Liver (tissue), 8 donors: ENCODE measurements at regions not wholly inside any gene's neighbourhood (a gene's known extent, or its start where the extent isn't known, plus 50 kb on each side); places are given as distances from the start of the nearest gene placed in this dataset.

ENCODE experiments used
- DNase-seq: peaks from one replicate; pipeline ENCODE4 v3.0.0-alpha.2; 2017; ENCODE audit warnings: low spot score
- H3K27ac ChIP-seq, 2 donors: one replicate each; pipeline ENCODE4 v1.7.0; 2013; ENCODE audit warnings: inconsistent platforms in 2 of 2, low read length in 2 of 2, control low read depth in 1 of 2, low read depth in 1 of 2, mild to moderate bottlenecking in 1 of 2
- H3K27me3 ChIP-seq, 4 donors: one replicate each; pipeline versions ENCODE4 v1.6.1 to v1.7.0; 2013; ENCODE audit warnings: low read length in 3 of 4, inconsistent platforms in 1 of 4, mild to moderate bottlenecking in 1 of 4, moderate library complexity in 1 of 4; ENCODE audit not compliant: control insufficient read depth in 4 of 4, insufficient read depth in 4 of 4
- H3K36me3 ChIP-seq, 4 donors: one replicate each; pipeline versions ENCODE4 v1.6.1 to v1.7.0; 2013; ENCODE audit warnings: low read length in 3 of 4, mild to moderate bottlenecking in 3 of 4, low read depth in 1 of 4, moderate library complexity in 1 of 4; ENCODE audit not compliant: control insufficient read depth in 4 of 4, insufficient read depth in 3 of 4
- H3K4me1 ChIP-seq, 4 donors: one replicate each; pipeline versions ENCODE4 v1.6.1 to v1.7.0; 2013; ENCODE audit warnings: low read length in 3 of 4, mild to moderate bottlenecking in 3 of 4, moderate library complexity in 1 of 4; ENCODE audit not compliant: control insufficient read depth in 4 of 4, insufficient read depth in 4 of 4
- H3K4me3 ChIP-seq, 3 donors: one replicate each; pipeline versions ENCODE4 v1.6.1 to v1.7.0; 2013; ENCODE audit warnings: low read length in 3 of 3, control low read depth in 1 of 3, low read depth in 1 of 3, mild to moderate bottlenecking in 1 of 3
- H3K9ac ChIP-seq, 2 donors: one replicate each; pipeline ENCODE4 v1.7.0; 2013; ENCODE audit warnings: low read length in 2 of 2, mild to moderate bottlenecking in 2 of 2, moderate library complexity in 2 of 2, control low read depth in 1 of 2, low read depth in 1 of 2
- H3K9me3 ChIP-seq, 4 donors: one replicate each; pipeline versions ENCODE4 v1.6.1 to v1.7.0; 2013; ENCODE audit warnings: low read length in 3 of 4; ENCODE audit not compliant: control insufficient read depth in 4 of 4
- EGR1 ChIP-seq, 2 donors: IDR thresholded peaks; 2 replicates each; pipeline ENCODE4 v1.6.1; 2016 to 2018; ENCODE audit warnings: antibody characterized with exemption in 2 of 2, low read depth in 2 of 2
- FOXA1 ChIP-seq: IDR thresholded peaks from 2 replicates; pipeline ENCODE4 v1.6.1; 2016; ENCODE audit warnings: antibody characterized with exemption
- FOXA2 ChIP-seq: IDR thresholded peaks from 2 replicates; pipeline ENCODE4 v1.6.1; 2016; ENCODE audit warnings: antibody characterized with exemption
- GABPA ChIP-seq, 2 donors: IDR thresholded peaks in 1 of 2; conservative IDR thresholded peaks in 1 of 2; 2 replicates each; pipeline ENCODE4 v1.6.1; 2016; ENCODE audit warnings: antibody characterized with exemption in 2 of 2, mild to moderate bottlenecking in 1 of 2, moderate library complexity in 1 of 2
- HNF4A ChIP-seq, 2 donors: conservative IDR thresholded peaks; 2 replicates each; pipeline ENCODE4 v1.6.1; 2016; ENCODE audit warnings: antibody characterized with exemption in 2 of 2, mild to moderate bottlenecking in 2 of 2
- HNF4G ChIP-seq: IDR thresholded peaks from 2 replicates; pipeline ENCODE4 v1.6.1; 2016; ENCODE audit warnings: antibody characterized with exemption
- JUND ChIP-seq, 2 donors: IDR thresholded peaks; 2 replicates each; pipeline ENCODE4 v1.6.1; 2016; ENCODE audit warnings: antibody characterized with exemption in 2 of 2
- NR2F2 ChIP-seq: IDR thresholded peaks from 2 replicates; pipeline ENCODE4 v1.6.1; 2016; ENCODE audit warnings: antibody characterized with exemption
- RAD21 ChIP-seq, 2 donors: IDR thresholded peaks; 2 replicates each; pipeline ENCODE4 v1.6.1; 2016; ENCODE audit warnings: antibody characterized with exemption in 2 of 2, mild to moderate bottlenecking in 2 of 2
- RXRA ChIP-seq, 2 donors: IDR thresholded peaks; 2 replicates each; pipeline ENCODE4 v1.6.1; 2017 to 2018; ENCODE audit warnings: antibody characterized with exemption in 2 of 2, mild to moderate bottlenecking in 1 of 2
- SP1 ChIP-seq: IDR thresholded peaks from 2 replicates; pipeline ENCODE4 v1.6.1; 2018; ENCODE audit warnings: antibody characterized with exemption, mild to moderate bottlenecking
- TAF1 ChIP-seq: conservative IDR thresholded peaks from 2 replicates; pipeline ENCODE4 v1.6.1; 2016; ENCODE audit warnings: antibody characterized with exemption, mild to moderate bottlenecking
- YY1 ChIP-seq: IDR thresholded peaks from 2 replicates; pipeline ENCODE4 v1.6.1; 2016; ENCODE audit warnings: antibody characterized with exemption, mild to moderate bottlenecking
- WGBS: extraction: QIAGEN DNeasy Blood & Tissue Kit; methylation state at CpG from one replicate; pipeline ENCODE4 v1.1.7; 2013; 5-methylcytosine and 5-hydroxymethylcytosine counted together
- TF ChIP-seq, protein P1 (sequence below): IDR thresholded peaks from 2 replicates; pipeline ENCODE4 v1.6.1; 2016; ENCODE audit warnings: antibody characterized with exemption, mild to moderate bottlenecking
- TF ChIP-seq, protein P2 (sequence below): IDR thresholded peaks from 2 replicates; pipeline ENCODE4 v1.6.1; 2016; ENCODE audit warnings: antibody characterized with exemption
- TF ChIP-seq, protein P3 (sequence below): IDR thresholded peaks from 2 replicates; pipeline ENCODE4 v1.6.1; 2016; ENCODE audit warnings: antibody characterized with exemption
- TF ChIP-seq, protein P4 (sequence below): IDR thresholded peaks from 2 replicates; pipeline ENCODE4 v1.6.1; 2016; ENCODE audit warnings: antibody characterized with exemption
- TF ChIP-seq, protein P5 (sequence below): fragments of 150-350 bp; IDR thresholded peaks from 2 replicates; pipeline ENCODE4 v1.5.1; 2017; ENCODE audit warnings: improper control_type of control experiment, low read depth, low read length; ENCODE audit not compliant: missing input control
- donor health status: healthy.
- donor health status: healthy.
- donor health status: healthy.
- donor health status: healthy.
- donor health status: healthy.

DNA sequence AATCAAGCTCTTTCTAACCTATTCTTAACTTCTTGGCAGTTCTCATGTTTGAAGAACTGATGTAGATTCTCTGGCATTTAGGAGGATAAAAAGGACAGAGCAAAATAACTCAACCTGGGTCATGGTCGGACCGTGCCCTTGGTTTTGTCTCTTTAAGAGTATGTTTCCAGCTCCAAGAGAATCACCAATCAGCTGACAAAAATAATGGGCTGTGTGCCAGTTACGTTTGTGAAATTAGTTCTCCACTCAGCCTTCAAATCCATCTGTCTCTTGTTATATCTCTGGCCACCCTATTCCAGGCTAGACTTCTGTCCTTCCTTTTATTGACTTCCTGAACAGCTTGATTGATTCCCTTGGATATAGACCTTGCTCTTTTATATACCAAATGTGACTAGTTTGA lies 225.7 kb downstream of the EPHA4 start (continued):
- TF ChIP-seq HNF4G (no peak), NR2F2 (no peak), HNF4A (conservative IDR thresholded peaks at IDR 0.05) (no peak), FOXA2 (no peak)

DNA sequence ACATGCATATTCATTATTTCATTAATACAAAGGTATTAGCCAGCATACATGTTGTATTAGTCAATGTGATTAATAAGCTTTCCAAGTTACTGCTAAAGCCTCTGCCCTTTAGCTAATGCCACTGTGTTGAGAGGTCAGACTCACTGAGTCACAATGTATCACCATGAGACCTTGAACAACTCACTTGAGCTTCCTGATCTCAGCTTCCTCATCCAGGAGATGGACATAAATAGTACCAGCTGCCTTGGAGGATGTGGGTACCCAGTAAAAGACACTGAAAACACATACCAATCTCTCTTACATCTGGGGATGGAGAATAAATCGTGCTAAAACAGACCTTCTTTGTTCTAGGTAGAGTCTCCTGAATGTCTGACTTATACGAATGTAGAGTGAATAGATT lies 224.6 kb downstream of the EPHA4 start:
- TF ChIP-seq SP1 (no peak), FOXA1 (no peak), HNF4G (no peak), YY1 (no peak), RAD21 (IDR thresholded peaks at IDR 0.05) (no peak), TAF1 (no peak), RXRA (IDR thresholded peaks at IDR 0.05) (no peak), GABPA (IDR thresholded peaks at IDR 0.05 in 1 of 2, conservative IDR thresholded peaks at IDR 0.05 in 1 of 2) (no peak), HNF4A (conservative IDR thresholded peaks at IDR 0.05) (no peak)
- TF ChIP-seq, protein P1, sequence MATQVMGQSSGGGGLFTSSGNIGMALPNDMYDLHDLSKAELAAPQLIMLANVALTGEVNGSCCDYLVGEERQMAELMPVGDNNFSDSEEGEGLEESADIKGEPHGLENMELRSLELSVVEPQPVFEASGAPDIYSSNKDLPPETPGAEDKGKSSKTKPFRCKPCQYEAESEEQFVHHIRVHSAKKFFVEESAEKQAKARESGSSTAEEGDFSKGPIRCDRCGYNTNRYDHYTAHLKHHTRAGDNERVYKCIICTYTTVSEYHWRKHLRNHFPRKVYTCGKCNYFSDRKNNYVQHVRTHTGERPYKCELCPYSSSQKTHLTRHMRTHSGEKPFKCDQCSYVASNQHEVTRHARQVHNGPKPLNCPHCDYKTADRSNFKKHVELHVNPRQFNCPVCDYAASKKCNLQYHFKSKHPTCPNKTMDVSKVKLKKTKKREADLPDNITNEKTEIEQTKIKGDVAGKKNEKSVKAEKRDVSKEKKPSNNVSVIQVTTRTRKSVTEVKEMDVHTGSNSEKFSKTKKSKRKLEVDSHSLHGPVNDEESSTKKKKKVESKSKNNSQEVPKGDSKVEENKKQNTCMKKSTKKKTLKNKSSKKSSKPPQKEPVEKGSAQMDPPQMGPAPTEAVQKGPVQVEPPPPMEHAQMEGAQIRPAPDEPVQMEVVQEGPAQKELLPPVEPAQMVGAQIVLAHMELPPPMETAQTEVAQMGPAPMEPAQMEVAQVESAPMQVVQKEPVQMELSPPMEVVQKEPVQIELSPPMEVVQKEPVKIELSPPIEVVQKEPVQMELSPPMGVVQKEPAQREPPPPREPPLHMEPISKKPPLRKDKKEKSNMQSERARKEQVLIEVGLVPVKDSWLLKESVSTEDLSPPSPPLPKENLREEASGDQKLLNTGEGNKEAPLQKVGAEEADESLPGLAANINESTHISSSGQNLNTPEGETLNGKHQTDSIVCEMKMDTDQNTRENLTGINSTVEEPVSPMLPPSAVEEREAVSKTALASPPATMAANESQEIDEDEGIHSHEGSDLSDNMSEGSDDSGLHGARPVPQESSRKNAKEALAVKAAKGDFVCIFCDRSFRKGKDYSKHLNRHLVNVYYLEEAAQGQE = no peak
- TF ChIP-seq, protein P2, sequence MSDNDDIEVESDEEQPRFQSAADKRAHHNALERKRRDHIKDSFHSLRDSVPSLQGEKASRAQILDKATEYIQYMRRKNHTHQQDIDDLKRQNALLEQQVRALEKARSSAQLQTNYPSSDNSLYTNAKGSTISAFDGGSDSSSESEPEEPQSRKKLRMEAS = no peak
- TF ChIP-seq, protein P3, sequence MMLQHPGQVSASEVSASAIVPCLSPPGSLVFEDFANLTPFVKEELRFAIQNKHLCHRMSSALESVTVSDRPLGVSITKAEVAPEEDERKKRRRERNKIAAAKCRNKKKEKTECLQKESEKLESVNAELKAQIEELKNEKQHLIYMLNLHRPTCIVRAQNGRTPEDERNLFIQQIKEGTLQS = no peak
- TF ChIP-seq, protein P4, sequence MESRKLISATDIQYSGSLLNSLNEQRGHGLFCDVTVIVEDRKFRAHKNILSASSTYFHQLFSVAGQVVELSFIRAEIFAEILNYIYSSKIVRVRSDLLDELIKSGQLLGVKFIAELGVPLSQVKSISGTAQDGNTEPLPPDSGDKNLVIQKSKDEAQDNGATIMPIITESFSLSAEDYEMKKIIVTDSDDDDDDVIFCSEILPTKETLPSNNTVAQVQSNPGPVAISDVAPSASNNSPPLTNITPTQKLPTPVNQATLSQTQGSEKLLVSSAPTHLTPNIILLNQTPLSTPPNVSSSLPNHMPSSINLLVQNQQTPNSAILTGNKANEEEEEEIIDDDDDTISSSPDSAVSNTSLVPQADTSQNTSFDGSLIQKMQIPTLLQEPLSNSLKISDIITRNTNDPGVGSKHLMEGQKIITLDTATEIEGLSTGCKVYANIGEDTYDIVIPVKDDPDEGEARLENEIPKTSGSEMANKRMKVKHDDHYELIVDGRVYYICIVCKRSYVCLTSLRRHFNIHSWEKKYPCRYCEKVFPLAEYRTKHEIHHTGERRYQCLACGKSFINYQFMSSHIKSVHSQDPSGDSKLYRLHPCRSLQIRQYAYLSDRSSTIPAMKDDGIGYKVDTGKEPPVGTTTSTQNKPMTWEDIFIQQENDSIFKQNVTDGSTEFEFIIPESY = no peak
- H3K4me1 ChIP-seq = no peaks in the 10 kb centered on the region
- no peak overlapping the region for H3K4me3 ChIP-seq
- H3K9ac ChIP-seq = no peak overlapping the region
- no peak for DNase-seq
- WGBS = 62% methylated on average over 2 of the region's 2 CpGs
- no peaks in the 10 kb centered on the region for H3K36me3 ChIP-seq
- H3K9me3 ChIP-seq = no peaks in the 10 kb centered on the region
- no peak overlapping the region for H3K27ac ChIP-seq
- peaks cover 0 to 3% (median 1%) of the 10 kb centered on the region in 4 donors for H3K27me3 ChIP-seq

DNA sequence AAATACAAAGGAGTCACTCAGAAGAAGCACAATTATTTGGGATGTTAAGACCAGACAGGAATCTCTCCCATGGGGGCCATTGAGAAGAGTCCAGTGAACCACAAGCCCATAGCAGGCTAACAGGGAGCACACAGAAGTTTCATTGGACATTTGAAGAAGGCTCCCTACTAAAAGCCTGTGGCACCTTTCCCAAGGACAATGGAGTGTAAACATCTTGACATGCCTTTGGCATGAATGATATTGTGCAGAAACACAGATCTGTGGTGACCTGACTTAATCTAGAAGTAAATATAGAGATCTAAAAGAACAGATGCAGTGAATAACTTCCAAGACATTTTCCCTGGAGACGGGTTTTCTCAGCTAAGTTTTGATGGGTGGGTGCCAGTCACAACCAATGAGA lies 221.5 kb downstream of the EPHA4 start:
- DNase-seq = no peak
- H3K27me3 ChIP-seq = peaks cover 0 to 4% (median 3%) of the 10 kb centered on the region in 4 donors
- H3K27ac ChIP-seq = no peak overlapping the region
- WGBS = 59% methylated on average over 1 of the region's 1 CpG
- H3K9ac ChIP-seq = no peak overlapping the region
- no peaks in the 10 kb centered on the region for H3K9me3 ChIP-seq
- no peaks in the 10 kb centered on the region for H3K4me1 ChIP-seq
- H3K4me3 ChIP-seq = no peak overlapping the region
- H3K36me3 ChIP-seq = no peaks in the 10 kb centered on the region
- TF ChIP-seq, protein P1 = no peak
- TF ChIP-seq FOXA1 = no peak
- TF ChIP-seq, protein P2 = no peak
- no peak for TF ChIP-seq YY1
- TF ChIP-seq TAF1 = no peak
- no peak for TF ChIP-seq NR2F2
- no peak for TF ChIP-seq EGR1 (IDR thresholded peaks at IDR 0.05; ENCODE audit: low read depth in 2 of 2)
- TF ChIP-seq, protein P5, sequence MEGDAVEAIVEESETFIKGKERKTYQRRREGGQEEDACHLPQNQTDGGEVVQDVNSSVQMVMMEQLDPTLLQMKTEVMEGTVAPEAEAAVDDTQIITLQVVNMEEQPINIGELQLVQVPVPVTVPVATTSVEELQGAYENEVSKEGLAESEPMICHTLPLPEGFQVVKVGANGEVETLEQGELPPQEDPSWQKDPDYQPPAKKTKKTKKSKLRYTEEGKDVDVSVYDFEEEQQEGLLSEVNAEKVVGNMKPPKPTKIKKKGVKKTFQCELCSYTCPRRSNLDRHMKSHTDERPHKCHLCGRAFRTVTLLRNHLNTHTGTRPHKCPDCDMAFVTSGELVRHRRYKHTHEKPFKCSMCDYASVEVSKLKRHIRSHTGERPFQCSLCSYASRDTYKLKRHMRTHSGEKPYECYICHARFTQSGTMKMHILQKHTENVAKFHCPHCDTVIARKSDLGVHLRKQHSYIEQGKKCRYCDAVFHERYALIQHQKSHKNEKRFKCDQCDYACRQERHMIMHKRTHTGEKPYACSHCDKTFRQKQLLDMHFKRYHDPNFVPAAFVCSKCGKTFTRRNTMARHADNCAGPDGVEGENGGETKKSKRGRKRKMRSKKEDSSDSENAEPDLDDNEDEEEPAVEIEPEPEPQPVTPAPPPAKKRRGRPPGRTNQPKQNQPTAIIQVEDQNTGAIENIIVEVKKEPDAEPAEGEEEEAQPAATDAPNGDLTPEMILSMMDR = no peak
- TF ChIP-seq JUND (IDR thresholded peaks at IDR 0.05) = no peak
- no peak for TF ChIP-seq SP1
- no peak for TF ChIP-seq GABPA (IDR thresholded peaks at IDR 0.05 in 1 of 2, conservative IDR thresholded peaks at IDR 0.05 in 1 of 2)
- no peak for TF ChIP-seq FOXA2
